Neural progenitor cell (in vitro differentiated cells): ENCODE measurements at regions not wholly inside any gene's neighbourhood (a gene's known extent, or its start where the extent isn't known, plus 50 kb on each side); places are given as distances from the start of the nearest gene placed in this dataset.

Source experiments
- CTCF ChIP-seq: fragments of 200-600 bp; sonication (generic); IDR thresholded peaks from 2 replicates; pipeline ENCODE4 v1.5.1; 2017; ENCODE audit warnings: antibody characterized with exemption, mild to moderate bottlenecking
- EZH2 ChIP-seq: fragments of 200-600 bp; sonication (generic); IDR thresholded peaks from 2 replicates; pipeline ENCODE4 v1.6.1; 2017; ENCODE audit warnings: antibody characterized with exemption, mild to moderate bottlenecking, moderate library complexity

- TF ChIP-seq CTCF (no peak), EZH2 (no peak)
These were observed 594.1 kb downstream of the ETS1 start for GRCh38 chr11:127993281-127993680.
